Stimulated activated CD4-positive, alpha-beta T cell treated with anti-CD3 and anti-CD28 coated beads, Interleukin-2, amount 100 ng/mL, for 48 hours (primary cell): ENCODE measurements at regions not wholly inside any gene's neighbourhood (a gene's known extent, or its start where the extent isn't known, plus 50 kb on each side); places are given as distances from the start of the nearest gene placed in this dataset.

Source experiments
- DNase-seq, 2 donors: peaks; one replicate each; pipeline ENCODE4 v3.0.0-alpha.2; 2020

GRCh38 chr11:91742155-91742554 lies 482.5 kb upstream of the FAT3 start:
- DNase-seq: no peak

- DNase-seq: no peak
Measured at GRCh38 chr11:91731051-91731450, 493.6 kb upstream of the FAT3 start.

- DNase-seq: no peak
Measured at GRCh38 chr11:91730620-91731019, 494.0 kb upstream of the FAT3 start.

- DNase-seq: no peak
Measured at GRCh38 chr11:91730057-91730456, 494.6 kb upstream of the FAT3 start.

- no peak for DNase-seq
Measured at GRCh38 chr11:91717169-91717568, 507.4 kb upstream of the FAT3 start.

GRCh38 chr11:91707652-91708482 lies 516.8 kb upstream of the FAT3 start:
- DNase-seq: no peak

GRCh38 chr11:91703042-91703441 lies 521.6 kb upstream of the FAT3 start:
- no peak for DNase-seq

- no peak for DNase-seq
Measured at GRCh38 chr11:91700854-91701253, 523.8 kb upstream of the FAT3 start.

- DNase-seq: no peak
Measured at GRCh38 chr11:91698845-91699244, 525.8 kb upstream of the FAT3 start.

- DNase-seq: no peak
Measured at GRCh38 chr11:91694331-91694730, 530.3 kb upstream of the FAT3 start.

GRCh38 chr11:91691872-91692271 lies 532.7 kb upstream of the FAT3 start:
- no peak for DNase-seq

- no peak for DNase-seq
Measured at GRCh38 chr11:91688672-91689071, 535.9 kb upstream of the FAT3 start.

- DNase-seq: no peak
Measured at GRCh38 chr11:91686700-91687099, 537.9 kb upstream of the FAT3 start.

- DNase-seq: no peak
Measured at GRCh38 chr11:91686281-91686680, 538.3 kb upstream of the FAT3 start.

- DNase-seq: no peak
Measured at GRCh38 chr11:91673705-91674104, 550.9 kb upstream of the FAT3 start.

GRCh38 chr11:91664521-91664920 lies 560.1 kb upstream of the FAT3 start:
- DNase-seq: no peak

GRCh38 chr11:91660036-91660435 lies 564.6 kb upstream of the FAT3 start:
- DNase-seq: no peak

GRCh38 chr11:91654686-91655085 lies 569.9 kb upstream of the FAT3 start:
- DNase-seq: no peak

GRCh38 chr11:91653079-91653754 lies 571.4 kb upstream of the FAT3 start:
- no peak for DNase-seq

- no peak for DNase-seq
Measured at GRCh38 chr11:91650802-91651201, 573.8 kb upstream of the FAT3 start.

- DNase-seq: no peak
Measured at GRCh38 chr11:91641153-91641552, 583.5 kb upstream of the FAT3 start.

- DNase-seq: no peak
Measured at GRCh38 chr11:91639359-91639758, 585.3 kb upstream of the FAT3 start.

- no peak for DNase-seq
Measured at GRCh38 chr11:91630916-91631673, 593.5 kb upstream of the FAT3 start.

GRCh38 chr11:91625495-91625894 lies 599.1 kb upstream of the FAT3 start:
- DNase-seq: no peak
